Activated CD4-positive, alpha-beta T cell treated with anti-CD3 and anti-CD28 coated beads, Interleukin-2, Interleukin-6, amounts not matched to agents 100 ng/mL and 50 ng/mL, durations not matched to agents 16 hours and 8 hours (primary cell): ENCODE measurements at regions not wholly inside any gene's neighbourhood (a gene's known extent, or its start where the extent isn't known, plus 50 kb on each side); places are given as distances from the start of the nearest gene placed in this dataset.
A peak's percentile ranks its signal among the peaks of the same experiment; 100 is the strongest.

Experiments used
- DNase-seq: peaks from one replicate; pipeline ENCODE4 v3.0.0-alpha.2; 2020

- DNase-seq: no peak
These were observed 138.5 kb downstream of the RBM26 start for GRCh38 chr13:79267560-79267959.

DNA sequence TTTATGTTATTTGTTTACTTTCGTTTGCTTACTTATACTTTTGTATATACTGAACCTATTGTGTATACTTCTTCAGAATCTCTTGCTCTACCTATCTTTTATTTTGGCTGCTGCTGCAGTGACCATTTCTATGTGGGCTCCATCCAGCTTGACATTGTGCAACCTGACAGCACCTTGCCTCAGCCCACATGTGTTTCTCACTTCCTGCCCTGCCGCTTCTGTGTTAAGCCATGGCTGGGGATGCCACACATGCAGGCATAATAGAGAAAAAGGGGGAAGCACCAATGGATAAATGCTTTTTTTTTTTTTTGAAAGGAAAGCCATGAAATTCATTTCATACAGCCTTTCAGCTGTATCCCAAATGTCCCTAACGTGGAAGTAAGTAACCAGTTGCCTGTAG lies 147.6 kb downstream of the RBM26 start:
- DNase-seq: peak; percentile 3

GRCh38 chr13:79246578-79246949 lies 159.5 kb downstream of the RBM26 start:
- peak; percentile 13 for DNase-seq

DNA sequence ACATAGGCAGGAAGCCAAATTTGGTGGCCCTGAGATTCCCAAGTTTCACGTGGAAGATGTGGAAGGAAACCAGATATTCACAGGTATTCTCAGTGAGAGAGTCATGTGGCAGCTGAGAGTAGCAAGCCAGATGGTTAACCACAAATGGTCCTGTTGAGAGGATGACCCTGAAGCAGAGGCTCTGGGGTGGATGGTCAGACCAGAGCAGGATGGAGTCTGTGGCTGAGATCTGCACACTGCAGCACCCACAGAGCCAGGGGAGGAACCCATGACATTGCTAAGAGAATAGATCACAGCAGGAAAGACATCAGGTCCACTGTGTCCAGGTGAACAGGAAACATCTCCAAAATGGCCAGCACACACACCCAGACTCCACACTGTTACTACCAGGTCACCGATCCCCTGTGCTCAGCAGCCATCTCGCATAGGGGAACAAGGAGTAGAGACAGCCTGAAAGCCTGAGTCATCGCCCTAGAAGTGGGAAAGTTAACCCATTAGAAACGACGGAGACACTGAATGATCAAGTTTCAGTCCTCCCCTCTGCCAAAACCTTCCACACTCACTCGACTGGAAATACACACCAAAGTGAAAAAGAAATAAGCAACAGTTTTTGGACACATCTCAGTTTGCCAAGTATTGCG lies 160.0 kb downstream of the RBM26 start:
- DNase-seq: no peak

GRCh38 chr13:79241697-79242096 lies 164.4 kb downstream of the RBM26 start:
- DNase-seq: no peak

DNA sequence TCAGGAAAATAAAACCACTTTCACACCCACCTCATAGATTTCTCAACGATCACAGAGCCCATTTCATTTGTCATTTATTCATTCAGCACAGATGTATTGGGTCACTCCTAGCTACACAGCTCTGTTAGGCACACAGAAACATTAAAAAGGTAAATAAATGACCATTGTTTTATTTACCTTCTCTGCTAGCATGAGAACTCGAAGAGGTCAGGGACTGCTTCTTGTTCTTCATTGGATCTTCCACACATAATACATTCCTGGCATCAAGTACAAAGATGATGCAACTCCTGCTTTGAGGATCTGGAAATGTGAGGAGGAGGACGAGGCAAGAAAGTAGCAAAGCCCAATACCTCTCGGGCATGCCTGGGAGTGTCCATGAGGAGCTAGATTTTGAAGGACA lies 168.1 kb downstream of the RBM26 start:
- no peak for DNase-seq

DNA sequence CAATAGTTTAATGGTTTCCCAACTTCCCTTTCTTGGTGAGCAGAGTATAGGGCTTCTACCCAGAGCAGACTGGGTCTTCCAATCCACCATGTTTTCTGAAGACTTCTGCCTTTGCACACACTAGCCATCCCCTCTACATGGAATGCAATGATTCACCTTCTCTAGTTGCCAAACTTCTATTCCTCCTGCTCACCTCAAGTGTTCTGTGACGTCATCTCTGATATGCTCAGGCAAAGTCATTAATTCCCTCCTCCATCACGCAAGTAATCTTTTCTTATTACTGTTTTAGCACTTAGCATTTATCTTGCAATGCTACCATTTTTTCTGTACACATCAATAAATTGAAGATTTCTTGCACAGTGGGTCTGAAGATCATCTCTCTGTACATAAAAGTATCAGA lies 174.2 kb downstream of the RBM26 start:
- no peak for DNase-seq

DNA sequence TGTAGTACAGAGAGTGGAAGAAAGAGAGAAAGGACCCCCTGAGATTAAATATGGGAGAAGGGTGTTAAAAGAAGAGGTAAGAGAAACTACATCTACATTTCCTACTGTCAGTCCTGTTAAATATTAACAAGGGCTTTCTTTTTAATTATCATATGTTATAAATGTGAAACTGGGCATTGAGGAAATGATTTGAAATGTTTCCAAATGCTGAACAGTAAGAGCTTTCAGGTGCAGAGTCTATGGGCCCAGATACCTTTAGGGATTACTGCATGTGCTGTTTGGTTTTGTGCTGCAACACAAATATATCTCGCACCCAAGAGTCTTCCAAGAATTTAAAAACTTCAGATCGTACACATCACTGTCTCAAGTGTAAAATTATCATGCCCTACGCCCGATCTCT lies 176.3 kb downstream of the RBM26 start:
- no peak for DNase-seq

DNA sequence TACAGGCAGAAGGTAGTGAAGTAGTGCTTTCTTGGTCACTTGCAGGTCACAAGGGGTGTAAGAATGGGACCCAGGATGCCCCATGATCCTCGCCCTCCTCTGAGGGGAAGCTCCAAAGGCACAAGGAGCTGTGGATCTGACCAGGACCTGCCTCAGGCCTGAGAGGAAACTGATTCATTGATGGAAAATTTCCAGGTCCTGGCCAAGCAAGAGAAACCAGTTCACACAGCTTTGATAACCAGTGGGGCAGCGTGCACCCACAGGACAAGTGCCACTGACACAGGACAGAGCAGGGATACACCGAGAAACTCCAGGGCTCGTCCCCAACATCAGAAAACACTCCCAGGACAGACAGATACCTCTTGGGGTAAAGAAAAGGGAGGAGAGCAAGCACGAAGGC lies 177.1 kb downstream of the RBM26 start:
- no peak for DNase-seq

- peak; percentile 6 for DNase-seq
These were observed 178.6 kb downstream of the RBM26 start for GRCh38 chr13:79227418-79227817.

- DNase-seq: no peak
These were observed 179.1 kb downstream of the RBM26 start for GRCh38 chr13:79226938-79227337.

GRCh38 chr13:79226250-79226649 lies 179.8 kb downstream of the RBM26 start:
- DNase-seq: no peak

DNA sequence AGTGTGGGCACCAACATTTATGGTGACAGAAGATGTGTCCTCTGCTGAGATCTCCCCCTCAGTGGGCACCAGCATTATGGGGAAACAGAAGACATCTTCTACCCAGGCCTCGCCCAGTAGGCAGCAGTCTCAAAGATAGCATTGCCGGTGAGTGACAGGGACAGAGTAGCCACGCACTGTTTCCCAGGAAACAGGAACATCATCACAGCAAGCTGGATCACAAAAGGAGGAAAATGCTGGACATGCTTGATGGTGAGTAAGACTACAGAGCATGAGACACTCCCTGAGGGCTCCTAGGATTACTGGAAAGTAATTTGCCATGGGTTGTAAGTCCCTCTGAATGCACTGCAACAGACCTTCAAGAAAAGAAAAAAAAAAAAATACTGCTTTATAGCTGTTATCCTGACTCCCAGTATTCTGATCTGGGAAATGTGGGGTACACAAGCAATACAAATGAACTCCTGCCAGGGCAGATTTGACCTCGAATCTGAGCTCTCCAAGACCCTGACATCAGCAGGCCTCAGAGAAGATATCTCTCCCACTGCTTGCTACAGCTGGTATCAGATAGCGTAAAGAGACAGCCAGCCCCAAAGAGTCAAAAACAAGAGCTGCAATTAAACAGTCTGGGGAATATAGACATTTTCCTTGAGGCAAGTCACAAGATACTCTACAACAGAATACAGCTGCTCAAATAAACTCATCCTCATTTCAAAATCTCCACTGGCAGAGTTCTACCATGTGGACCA lies 180.4 kb downstream of the RBM26 start:
- no peak for DNase-seq

GRCh38 chr13:79222427-79223205 lies 183.4 kb downstream of the RBM26 start:
- no peak for DNase-seq

DNA sequence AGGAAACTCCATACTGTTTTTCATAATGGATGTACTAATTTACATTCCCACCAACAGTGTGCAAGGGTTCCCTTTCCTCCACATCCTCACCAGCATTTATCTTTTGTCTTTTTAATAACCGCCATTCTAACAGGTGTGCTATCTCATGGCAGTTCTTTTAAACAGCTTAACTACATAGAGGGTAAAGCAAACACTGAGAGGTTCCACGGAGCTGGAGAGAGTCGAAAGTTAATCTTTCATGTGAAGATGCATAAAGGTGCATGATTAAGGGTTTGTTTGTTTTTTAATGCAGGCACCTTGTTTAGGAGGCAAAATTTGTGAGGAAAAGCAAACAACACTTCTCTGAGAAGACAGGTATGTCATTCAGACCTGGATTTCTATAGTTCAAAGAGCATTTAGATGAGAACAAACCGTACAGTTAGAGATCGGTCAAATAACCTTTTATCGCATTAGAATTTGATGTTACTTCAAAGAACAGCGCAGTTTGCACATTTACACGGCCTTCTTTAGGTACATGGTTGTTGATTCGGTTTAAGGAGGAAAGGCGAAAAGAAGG lies 193.9 kb downstream of the RBM26 start:
- DNase-seq: no peak

DNA sequence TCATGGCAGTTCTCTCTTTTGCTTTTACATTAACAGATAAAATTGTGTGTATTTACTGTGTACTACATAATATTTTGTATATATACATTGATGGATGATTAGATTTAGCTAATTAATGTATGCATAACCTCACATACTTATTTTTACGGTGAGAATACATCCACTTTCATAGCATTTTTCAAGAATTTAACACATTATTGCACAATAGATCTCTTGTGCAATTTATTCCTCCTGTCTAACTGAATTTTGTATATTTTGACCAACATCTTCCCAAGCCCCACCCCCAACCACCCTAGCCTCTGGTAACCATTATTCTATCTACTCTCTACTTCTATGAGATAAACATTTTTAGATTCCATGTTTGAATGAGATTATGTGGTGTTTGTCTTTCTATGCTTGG lies 194.7 kb downstream of the RBM26 start:
- DNase-seq: no peak

DNA sequence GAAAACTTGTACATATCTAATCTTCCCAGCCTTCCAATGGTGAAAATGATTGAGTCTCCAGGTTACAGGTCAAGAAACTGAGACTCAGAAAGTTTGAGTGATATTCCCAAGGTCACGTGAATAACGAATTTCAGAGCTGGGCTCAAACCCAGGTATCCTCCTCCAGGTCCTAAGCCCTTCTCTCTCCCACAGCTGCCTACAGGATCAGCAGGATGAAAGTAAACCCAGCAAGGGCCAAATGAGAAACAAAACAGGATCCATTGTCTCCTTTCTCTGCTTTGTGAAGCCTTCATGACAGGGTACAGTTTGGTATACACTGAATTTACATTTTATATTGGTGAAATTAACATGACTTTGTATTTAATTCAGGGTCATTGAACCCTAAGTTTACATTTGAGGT lies 208.1 kb downstream of the RBM26 start:
- no peak for DNase-seq

- DNase-seq: no peak
These were observed 209.2 kb downstream of the RBM26 start for GRCh38 chr13:79196843-79197242.

GRCh38 chr13:79196366-79196765 lies 209.7 kb downstream of the RBM26 start:
- peak; percentile 21 for DNase-seq

GRCh38 chr13:79194727-79195126 lies 211.3 kb downstream of the RBM26 start:
- no peak for DNase-seq

- peak; percentile 88 for DNase-seq
These were observed 211.8 kb downstream of the RBM26 start for GRCh38 chr13:79194272-79194671.

DNA sequence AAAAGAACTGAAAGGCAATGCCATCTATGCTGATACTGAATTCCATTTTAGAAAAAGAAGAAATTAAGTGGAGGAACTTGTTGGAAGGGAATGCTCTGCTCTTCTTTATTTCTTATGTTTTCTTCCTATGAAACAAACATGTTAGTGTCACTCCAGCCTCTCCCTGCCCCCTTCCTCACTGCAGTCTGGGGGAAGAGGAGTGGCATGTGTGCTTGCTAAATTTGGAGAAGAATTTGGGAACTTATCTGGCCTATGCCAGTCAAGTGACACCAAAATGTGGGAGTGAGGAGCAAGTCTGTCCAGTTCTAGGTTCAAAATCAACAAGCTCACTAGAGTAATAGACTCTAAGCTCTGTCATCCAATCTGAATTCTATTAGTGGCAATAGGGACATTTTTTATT lies 214.6 kb downstream of the RBM26 start:
- no peak for DNase-seq

GRCh38 chr13:79190932-79191331 lies 215.1 kb downstream of the RBM26 start:
- no peak for DNase-seq
